ENCODE measurements at regions not wholly inside any gene's neighbourhood (a gene's known extent, or its start where the extent isn't known, plus 50 kb on each side); places are given as distances from the start of the nearest gene placed in this dataset.
"Not testable (repeated sequence)": the region's sequence is repeated elsewhere in the genome, so short reads cannot be mapped to it uniquely, and the experiment has no call there.

DNA sequence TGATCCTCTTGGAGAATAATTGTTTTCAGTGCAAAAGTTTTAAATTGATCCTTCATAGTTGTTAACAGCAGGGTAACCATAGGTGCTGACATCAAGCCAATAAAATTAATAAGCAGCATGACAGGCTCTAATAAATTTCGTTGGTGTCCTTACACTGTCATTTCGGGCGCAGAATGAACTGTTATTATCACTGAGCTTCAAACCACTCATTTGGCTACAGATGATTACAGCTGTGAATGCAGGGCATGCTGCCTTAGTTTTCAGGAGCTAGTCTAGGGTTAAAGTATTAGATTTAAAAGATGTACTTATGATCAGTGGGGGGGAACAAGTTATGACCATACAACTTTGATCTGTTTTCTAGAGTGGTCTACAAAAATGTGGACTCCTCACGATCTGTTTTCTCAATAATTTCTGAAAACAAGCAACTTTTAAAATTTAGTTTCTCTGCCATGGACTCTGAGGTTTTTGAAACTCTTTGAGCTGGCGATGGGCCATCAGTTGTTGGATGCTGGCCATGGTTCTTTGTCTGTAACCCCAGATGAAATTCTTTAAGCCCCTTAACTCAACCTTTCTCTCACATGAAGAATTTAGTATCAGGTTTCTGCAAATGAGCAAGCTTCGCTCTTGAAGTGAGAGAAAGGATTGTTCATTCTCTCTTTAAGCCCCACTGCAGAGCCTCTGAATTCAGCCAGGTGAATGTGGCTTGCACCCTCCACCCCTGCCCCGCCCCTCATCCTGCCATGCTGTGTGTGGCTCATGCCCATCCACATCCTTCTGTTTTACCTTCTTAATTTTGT lies 99.1 kb upstream of the MTHFD1L start:
- peak in 2 of 3 donors; percentile 47 to 63 for DNase-seq

- DNase-seq = no peak
These were observed 98.3 kb upstream of the MTHFD1L start for GRCh38 chr6:150767161-150767560.

DNA sequence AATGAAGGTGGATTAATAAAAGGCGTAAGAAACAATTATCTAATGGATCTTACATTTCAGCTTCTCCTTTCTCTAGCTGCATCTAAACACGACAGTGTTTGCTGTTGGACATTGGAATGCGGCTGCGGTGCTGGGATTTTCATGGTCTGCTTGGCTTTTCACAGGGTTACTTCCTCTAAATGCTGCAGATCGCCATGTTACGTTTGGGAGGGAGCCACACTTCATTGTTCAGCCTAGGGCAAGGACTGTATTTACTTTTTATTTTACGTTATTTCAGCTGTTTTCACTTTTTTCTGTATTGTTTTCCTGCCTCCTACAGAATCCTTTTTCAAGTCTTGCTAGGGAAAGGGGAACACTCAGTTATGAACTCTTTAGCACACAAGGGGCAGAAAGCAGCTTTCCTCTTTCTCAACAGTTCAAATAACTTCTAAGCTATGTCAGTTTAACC lies 97.9 kb upstream of the MTHFD1L start:
- peak in 2 of 3 donors; percentile 43 to 79 for DNase-seq

- no peak for DNase-seq
These were observed 94.9 kb upstream of the MTHFD1L start for GRCh38 chr6:150770637-150771036.

DNA sequence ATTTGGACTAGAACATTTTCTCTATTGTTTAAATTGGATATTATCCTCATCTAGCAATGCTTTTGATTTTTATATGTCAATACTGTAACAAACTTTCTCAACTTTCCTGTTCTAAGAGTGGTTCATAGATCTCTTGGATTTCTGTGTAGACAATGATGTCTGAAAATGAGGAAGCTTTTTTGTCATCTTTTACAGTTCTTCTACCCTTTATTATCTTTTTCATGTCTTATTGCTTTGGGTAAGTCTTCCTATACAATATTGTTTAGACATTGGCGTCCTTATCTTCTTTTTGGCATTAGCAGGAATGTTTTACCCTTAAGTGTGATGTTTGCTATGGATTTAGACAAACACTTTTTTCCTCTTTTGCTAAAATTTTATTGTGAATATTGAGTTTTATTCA lies 91.5 kb upstream of the MTHFD1L start:
- DNase-seq = no peak

DNA sequence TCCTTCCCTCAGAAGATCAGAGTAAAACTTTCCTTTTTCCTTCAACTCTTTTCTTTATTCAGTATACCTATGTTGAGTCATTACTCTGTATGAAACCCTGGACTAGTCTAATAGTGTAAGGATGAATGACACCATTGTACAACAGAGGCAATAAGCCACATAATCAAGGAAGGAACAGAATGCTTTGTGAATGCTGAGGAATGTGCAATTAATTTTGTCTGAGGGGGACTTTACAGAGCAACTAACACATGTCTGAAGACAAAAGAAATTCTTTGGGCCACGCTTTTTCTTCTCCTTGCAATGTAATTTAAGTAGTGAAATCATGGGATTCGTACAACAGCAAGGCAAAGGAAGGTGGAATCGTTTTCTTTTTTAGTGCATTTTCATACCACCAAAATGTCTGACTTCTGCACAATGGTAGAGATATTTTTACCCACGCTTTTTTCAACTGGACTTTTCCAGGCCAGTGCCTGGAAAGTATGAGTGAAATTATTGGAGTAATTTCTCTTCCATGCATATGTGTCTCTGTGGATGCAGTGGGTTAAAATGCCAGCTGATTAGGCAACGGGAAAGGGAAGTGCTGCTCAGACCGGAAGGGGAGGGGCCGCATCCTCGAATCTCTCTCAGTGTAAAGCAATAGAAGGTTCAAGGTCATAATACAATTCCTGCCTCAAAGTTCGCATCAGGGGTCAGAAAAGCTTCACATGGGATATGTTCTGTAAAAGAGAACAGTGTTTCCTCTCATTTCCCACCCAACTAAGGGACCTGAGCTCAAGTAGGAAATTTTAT lies 89.9 kb upstream of the MTHFD1L start:
- DNase-seq = no peak

- no peak for DNase-seq
These were observed 87.8 kb upstream of the MTHFD1L start for GRCh38 chr6:150777736-150778135.

- no peak for DNase-seq
These were observed 81.7 kb upstream of the MTHFD1L start for GRCh38 chr6:150783813-150784212.

GRCh38 chr6:150787429-150787828 lies 78.1 kb upstream of the MTHFD1L start:
- DNase-seq = no peak

GRCh38 chr6:150788089-150788488 lies 77.4 kb upstream of the MTHFD1L start:
- peak in 1 of 3 donors; percentile 32 for DNase-seq

DNA sequence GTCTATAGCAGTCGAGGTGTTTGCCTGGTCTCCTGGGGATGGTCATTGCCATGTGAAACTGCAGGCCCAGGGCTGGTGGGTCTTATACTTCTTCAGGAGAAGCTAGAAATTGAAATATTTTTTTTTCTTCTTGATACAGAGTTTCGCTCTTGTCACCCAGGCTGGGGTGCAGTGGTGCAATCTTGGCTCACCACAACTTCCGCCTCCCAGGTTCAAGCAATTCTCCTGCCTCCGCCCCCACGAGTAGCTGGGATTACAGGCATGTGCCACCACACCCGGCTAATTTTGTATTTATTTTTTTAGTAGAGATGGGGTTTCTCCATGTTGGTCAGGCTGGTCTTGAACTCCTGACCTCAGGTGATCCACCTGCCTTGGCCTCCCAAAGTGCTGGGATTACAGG lies 75.6 kb upstream of the MTHFD1L start:
- not testable (repeated sequence) for DNase-seq

- no peak for DNase-seq
These were observed 73.8 kb upstream of the MTHFD1L start for GRCh38 chr6:150791717-150792116.

DNA sequence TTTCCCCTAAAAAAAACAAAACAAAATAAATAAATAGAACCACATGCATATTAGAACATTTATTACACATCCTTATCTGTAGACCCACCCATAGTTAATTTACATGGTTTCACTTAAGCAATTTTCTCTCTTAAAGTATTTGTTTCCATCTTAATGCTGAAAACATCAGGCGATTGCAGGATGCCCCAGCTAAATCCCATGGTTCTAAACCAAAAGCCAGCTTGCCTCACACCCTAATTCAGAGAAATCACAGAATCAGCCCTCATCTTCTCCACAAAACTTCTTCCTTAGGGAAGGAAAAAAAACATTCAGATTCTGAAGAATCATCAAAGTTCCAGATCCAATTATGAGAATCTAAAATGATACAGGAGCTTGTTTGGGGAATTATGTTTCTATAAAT lies 67.6 kb upstream of the MTHFD1L start:
- peak in 1 of 3 donors; percentile 22 for DNase-seq

DNA sequence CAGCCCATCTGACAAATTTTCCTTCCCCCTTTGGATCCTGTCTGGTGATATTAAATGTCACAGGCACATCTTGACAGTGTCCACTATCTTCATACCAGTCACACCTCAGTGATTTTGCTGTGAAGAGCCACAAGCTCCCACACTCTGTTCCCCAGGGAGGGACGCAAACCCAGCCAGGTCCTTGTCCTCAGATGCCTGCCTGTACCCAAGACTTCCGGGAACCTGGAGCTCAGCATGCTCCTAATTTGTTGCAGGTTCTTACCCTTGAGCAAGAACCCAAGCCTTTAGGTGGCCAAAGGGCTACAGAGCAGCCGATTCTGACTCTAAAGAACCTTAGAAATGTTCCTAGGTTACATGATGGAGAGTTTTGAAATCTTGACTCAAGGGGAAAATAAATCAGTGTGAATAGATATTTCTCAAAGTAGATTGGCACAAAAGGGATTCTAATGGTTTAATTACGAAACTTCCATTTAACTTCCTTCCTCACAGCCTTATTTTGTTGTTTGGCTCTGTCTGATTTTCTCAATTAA lies 66.2 kb upstream of the MTHFD1L start:
- DNase-seq = no peak

DNA sequence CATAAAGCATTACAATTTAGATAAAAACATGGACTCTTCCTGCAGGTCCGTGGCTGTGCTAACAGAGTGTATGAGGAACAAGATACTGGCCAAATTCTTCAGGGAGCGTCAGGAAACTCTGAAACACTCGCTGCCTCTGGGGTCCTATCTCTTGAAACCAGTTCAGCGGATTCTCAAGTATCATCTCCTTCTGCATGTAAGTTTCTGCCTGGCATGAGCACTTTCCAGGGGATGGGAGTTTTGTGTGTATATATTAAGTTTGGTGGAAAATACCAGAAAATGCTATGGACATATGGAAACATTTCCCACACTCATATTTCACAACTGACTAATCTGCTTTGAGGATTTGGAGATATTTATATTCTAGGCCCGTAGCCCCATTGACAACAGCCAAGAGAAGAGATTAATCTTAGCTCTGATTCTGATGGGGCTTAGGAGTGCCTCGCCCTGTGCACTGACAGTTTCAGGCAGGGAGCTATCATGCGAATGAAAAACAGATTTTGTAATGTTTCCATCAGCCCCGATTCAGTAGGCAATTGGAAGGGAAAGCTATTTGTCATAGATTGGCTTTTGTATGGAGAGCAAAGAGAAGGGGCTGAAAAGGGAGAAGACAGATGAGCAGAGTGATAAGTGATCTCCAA lies 64.7 kb upstream of the MTHFD1L start:
- DNase-seq = peak; percentile 84 to 94 (median 84)

DNA sequence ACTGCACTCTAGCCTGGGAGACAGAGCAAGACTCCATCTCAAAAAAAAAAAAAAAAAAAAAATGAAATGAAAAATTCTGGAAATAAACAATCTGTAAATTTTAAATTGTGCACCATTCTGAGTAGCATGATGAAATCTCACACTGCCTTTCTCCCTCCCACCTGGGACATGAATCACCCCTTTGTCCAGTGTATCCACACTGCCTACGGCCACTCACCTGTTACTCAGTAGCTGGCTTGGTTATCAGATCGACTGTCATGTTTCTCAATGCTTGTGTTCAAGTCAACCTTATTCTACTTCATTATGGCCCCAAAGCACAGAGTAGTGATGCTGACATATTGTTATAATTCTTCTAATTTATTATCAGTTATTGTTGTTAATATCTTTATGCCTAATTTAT lies 58.7 kb upstream of the MTHFD1L start:
- no peak for DNase-seq

DNA sequence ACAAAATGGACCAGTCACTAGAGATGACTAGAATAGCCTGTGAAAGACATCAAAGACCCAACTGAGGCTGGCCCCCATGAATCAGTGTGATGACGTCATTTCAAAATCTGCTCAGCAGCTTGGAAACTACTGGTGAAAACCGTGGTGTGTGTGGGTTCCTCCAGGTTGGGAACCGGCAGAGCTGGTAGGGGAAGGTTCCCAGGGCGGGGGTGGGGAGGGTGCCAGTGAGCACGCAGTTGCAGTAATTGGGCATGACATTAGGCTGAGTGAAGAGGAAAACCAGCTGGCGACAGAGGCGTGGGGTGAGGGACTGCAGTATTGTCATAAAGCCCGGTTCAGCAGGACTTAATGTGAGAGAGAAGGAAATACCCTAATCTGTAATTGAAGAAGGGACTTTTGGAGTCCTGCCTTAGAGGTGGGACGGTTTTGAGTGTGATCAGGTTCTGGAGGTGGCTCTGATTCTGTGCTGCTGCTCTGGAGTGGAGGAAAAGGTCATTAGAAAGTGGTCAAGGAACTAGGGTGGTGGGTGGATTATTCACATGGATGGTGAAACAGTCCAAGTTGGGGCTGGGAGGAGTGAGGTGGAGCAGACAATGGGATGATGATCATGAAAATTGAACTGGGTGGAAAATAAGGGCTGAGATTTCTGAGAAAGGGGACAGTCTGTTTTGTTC lies 52.0 kb upstream of the MTHFD1L start:
- peak in 1 of 3 donors; percentile 59 for DNase-seq

DNA sequence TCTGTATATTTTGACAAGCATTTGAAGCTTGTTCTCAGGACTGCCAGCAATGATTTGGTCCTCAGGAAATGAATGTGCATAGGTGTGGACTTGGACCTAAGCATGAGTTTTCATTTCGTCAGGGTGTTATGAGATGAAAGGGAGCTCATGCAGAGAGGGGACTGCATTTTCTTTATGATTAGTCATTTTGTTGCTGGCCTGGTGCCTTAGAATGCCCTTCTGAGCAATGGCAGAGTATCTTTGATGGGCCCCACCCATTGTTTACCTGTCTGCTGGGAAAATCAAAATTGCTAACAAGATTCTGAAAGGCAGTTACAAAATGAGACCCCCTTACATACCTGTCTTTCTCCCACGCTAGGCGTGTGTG lies 51.5 kb upstream of the MTHFD1L start:
- no peak for DNase-seq

Measured in muscle of back (tissue), 3 donors.